ENCODE measurements at regions not wholly inside any gene's neighbourhood (a gene's known extent, or its start where the extent isn't known, plus 50 kb on each side); places are given as distances from the start of the nearest gene placed in this dataset.

- no peak for DNase-seq (ENCODE audit: low read depth)
These were observed 1141.8 kb downstream of the PCDH17 start for GRCh38 chr13:58773280-58773859.

GRCh38 chr13:58782736-58783135 lies 1151.2 kb downstream of the PCDH17 start:
- DNase-seq (ENCODE audit: low read depth): no peak

GRCh38 chr13:58792854-58793253 lies 1161.3 kb downstream of the PCDH17 start:
- DNase-seq (ENCODE audit: low read depth): no peak

- no peak for DNase-seq (ENCODE audit: low read depth)
These were observed 1164.2 kb downstream of the PCDH17 start for GRCh38 chr13:58795715-58796114.

DNA sequence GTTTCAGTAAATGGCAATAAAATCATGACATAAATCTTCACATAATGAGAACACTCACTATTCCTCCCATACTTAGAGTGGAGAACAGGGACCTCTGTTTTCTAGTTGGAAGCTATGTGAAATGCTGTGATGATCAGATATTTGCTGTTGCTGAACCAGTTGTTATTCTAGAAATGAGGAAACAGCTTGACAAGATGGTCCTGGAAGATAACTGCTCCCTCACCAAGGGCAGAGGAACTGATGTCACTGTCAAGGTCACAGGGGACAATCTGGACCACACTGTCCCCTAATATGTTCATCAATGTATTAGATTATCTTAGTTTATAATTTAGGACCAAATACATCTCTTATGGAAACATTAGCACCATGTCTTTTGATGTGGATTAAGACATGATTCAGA lies 1173.3 kb downstream of the PCDH17 start:
- no peak for DNase-seq (ENCODE audit: low read depth)

DNA sequence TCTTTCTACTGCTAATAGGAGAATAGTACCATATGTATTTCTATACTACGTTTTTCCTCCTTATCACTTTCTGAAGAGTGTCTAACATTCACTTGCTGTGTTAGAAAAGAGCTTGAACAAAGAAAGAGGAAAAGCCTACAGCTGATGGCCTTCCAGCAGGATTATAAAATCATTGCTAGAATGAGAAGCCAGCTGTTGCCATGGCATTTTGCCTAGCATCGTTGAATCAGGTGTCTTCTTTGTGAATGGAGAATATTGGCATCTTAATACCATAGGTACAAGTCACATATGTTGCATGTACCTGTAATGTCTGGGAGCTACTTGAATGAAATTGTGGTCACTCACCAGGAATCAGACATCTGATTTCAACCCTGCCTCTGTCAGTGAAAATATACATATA lies 1174.9 kb downstream of the PCDH17 start:
- no peak for DNase-seq (ENCODE audit: low read depth)

GRCh38 chr13:58823701-58824100 lies 1192.2 kb downstream of the PCDH17 start:
- no peak for DNase-seq (ENCODE audit: low read depth)

DNA sequence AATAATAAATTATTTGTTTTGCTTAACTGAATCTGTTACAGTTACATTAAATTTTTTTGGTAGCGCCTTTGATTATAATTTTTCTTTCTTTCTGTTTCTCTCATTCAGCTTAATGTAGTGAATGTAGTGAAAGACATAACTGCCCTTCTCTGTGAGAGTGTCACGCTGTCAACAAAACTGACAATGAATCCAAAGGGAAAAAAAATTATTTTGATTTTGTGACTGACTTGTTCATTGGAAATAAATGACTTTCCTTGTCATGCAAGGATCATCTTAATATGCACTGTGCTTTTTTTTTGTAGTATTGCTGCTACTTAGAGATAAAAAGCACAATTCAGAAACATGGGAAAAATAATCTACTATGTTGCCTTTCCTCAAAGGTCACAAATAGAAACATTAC lies 1196.4 kb downstream of the PCDH17 start:
- DNase-seq (ENCODE audit: low read depth): no peak

DNA sequence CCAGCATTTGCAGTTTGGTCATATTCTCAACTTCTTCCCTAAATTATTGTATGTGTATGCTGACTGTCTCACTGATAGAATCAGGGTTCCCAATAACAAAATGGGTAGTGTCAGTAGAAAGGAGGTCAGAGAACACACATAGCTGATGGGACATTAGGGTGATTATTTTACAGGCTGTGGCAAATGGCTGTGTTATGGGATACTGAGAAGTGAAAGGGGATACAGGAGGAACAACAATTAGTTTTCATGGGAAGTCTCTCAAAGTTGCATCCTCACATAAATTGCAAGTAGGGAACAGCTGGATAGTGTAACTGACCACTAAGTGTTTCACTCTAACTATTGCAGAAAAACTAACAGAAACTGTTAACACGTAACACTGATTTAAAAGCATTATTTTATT lies 1199.3 kb downstream of the PCDH17 start:
- no peak for DNase-seq (ENCODE audit: low read depth)

- no peak for DNase-seq (ENCODE audit: low read depth)
These were observed 1207.1 kb downstream of the PCDH17 start for GRCh38 chr13:58838615-58839014.

DNA sequence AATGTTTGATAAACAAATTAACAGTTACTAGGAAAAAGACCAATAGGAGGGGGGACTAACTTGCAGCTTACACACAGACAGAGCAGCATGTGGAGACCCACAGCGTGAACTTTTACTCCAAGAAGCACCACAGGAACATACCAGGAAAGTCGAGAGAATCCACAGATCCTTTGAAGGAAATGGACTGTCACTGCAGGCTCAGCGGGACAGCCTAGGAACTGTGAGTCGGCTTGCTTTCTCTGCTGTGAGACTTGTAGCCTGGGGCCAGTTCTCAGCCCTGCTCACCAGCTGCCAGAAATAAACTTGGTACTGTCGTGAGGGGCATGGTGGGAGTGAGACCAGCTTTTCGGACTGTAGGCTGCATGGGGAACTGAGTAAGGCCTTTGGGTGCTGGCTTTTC lies 1211.5 kb downstream of the PCDH17 start:
- no peak for DNase-seq (ENCODE audit: low read depth)

DNA sequence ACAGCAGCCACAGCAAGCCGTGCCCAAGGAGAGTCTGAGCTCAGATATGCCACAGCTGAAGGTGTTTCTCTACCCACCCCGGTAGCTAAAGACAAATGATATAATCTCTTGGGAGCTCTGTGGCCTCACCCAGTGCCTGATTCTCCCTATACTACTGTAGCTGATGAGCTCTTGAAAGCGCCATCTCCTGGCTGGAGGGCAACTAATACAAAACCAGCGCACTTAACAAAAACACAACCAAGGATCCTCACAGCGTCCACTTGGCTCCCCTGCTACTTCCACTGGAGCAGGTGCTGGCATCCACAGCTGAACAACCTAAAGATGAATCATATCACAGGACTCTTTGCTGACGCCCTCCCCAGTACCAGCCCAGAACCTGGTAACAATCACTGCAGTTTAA lies 1212.0 kb downstream of the PCDH17 start:
- no peak for DNase-seq (ENCODE audit: low read depth)

DNA sequence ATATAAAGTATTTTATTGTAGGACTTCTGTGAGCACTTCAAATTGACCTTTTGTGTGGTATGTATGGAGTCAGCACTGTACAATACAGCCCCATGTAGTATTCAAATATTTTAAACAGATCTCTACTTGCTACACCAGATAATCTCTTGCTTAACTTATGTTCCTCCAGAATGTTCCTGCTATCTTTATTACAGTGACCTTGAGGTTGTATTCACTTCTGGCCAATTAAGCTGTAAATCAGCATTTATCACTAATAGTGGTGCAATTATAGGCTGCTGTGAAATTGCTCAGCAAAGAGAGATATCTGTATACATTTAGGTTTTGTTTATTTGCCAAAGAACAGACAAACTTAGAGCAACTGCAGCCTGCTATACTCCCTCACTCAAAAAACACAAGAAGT lies 1218.6 kb downstream of the PCDH17 start:
- no peak for DNase-seq (ENCODE audit: low read depth)

DNA sequence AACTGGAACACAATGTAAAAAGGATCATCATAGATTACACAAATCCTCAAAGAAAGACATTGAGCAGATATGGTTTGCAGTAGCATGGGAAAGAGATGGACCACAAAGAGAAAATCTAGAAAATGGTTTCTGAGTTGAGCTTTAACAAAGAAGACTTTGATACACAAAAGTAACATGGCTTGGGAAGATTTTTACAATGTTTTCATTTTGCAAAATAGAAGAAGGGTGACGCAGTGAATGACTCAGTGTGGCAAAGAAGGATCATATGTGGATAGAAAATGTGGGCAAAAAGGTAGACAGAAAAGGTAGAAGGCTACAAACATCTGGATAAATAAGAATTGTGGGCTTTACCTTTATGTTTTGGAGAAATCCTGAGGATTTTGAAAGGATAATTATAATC lies 1220.5 kb downstream of the PCDH17 start:
- DNase-seq (ENCODE audit: low read depth): no peak

DNA sequence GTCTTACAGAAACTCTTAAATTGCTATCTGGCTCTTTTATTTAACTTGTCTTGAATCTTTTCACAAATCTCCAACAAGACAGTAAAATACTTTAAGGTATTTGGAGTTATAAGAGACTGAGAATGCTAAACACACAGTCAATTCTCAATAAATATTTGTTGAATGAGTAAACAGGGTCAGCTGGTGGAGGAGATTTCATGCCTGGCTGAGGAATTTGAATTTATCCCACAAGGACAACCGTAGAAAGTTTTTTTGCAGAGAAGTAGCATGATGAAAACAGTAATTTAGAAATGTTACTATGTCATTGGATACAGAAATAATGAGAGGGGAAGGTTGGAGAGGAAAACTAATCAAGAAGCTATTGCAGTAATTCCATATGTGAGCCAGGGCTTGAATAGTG lies 1223.7 kb downstream of the PCDH17 start:
- no peak for DNase-seq (ENCODE audit: low read depth)

- DNase-seq (ENCODE audit: low read depth): no peak
These were observed 1227.4 kb downstream of the PCDH17 start for GRCh38 chr13:58858870-58859371.

DNA sequence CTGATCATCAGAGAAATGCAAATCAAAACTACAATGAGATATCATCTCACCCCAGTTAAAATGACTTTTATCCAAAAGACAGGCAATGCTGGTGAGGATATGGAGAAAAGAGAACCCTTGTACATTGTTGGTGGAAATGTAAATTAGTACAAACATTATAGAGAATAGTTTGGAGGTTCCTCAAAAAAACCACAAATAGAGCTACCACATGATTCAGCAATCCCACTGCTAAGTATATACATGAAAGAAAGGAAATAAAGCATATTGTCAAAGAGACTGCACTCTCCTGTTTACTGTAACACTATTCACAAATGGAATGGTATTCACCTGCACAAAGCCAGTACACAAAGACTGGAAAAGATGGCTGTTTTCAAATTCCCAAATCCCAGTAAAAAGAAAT lies 1233.7 kb downstream of the PCDH17 start:
- DNase-seq (ENCODE audit: low read depth): no peak

DNA sequence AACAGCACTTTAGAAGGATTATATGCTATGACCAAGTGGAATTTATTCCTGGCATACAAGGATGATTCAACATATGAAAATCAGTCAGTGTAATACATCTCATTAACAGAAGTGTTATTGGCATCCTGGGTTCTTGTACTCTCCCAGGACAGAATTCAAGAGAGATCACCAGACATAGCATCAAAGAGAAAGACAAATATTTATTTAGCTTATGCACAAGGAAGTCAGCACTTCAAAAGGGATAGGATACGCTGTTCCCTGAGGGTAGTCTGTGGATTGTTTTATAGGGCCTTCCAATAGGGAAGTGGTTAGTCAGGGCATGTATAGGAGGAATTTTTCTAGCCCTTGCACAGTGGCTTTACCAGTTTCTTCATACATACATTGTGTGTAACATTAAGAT lies 1238.0 kb downstream of the PCDH17 start:
- DNase-seq (ENCODE audit: low read depth): no peak

- DNase-seq (ENCODE audit: low read depth): no peak
These were observed 1244.9 kb downstream of the PCDH17 start for GRCh38 chr13:58876473-58876872.

DNA sequence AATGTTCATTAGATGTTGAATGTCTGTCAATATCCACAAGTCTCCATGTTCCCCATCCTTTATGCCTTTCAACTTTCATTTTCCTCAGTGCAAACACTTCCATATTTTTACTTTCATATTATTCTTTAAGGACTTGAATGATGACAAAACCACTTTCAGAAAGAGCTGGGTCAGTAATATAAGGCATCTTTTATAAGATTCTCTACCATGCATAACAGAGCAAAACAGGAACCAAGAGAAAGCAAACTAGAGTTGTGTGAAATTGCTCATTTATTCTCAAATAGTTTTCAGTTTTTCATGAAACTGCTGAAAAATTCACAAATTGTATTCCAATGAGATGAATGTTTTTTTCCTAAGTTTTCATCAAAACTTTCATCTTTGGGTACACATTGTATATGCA lies 1247.6 kb downstream of the PCDH17 start:
- DNase-seq (ENCODE audit: low read depth): no peak

- DNase-seq (ENCODE audit: low read depth): no peak
These were observed 1251.0 kb downstream of the PCDH17 start for GRCh38 chr13:58882516-58882915.

- DNase-seq (ENCODE audit: low read depth): no peak
These were observed 1251.9 kb downstream of the PCDH17 start for GRCh38 chr13:58883405-58883804.

DNA sequence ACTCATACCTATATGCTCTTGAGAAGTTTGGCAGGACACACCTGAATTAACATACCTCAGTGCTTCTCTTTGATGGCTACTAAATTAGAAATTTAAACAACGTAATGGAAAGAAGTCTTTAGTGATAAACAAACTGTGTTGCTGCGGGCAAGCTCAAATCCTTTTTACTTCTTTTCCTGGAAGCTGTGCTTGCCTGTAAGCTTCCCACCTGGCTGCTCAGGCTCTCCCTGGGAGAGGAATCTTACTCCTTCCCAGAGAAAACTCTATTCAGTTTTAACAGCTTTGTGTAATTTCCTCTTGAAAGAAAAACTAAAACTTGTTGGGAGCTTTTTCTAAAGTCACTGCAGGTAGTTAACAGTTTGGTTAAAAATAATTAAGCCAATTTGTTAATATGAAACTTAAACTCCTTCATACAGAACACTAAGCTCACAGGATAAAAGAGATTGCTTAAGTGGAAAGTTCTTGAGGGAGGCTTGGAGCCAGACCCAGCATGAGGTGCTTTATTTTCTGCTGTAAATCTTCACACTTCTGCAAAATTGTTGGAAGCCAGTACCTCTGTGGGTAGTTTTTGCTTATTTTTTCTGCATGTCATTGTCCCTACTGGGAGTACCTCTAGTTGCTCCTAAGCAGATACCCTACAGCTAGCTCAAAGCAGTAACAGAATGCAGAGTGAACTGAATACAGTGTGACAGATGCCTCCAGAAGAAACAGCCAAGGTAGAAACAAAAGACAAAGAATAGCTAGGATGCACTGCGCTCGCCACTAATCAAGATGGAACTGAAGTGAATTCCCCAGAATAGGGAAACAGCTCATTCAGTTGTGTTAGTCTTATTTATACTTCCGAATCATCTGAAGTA lies 1253.0 kb downstream of the PCDH17 start:
- DNase-seq (ENCODE audit: low read depth): no peak

DNA sequence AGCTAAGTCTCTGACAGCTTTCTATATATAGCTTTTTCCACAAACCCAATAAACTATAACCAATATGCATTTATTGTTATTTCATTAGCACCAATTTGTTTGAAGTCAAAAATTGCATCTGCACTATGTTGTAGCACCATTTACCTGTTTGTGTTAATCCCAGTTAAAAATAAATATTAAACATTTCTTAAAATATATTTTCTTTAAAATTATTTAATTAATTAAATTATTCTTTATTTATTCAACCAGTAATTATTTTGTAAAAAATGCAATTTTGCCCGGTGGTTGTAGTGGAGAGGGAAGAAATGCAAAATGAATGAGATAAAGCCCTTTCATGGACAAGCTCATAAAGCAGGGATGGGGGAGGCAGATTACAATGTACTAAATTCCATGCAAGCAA lies 1257.9 kb downstream of the PCDH17 start:
- DNase-seq (ENCODE audit: low read depth): no peak
